ENCODE measurements at regions not wholly inside any gene's neighbourhood (a gene's known extent, or its start where the extent isn't known, plus 50 kb on each side); places are given as distances from the start of the nearest gene placed in this dataset.

GRCh38 chr17:70484050-70484449 is 314.7 kb downstream of the KCNJ2 start:
- Histone ChIP-seq H3K36me3 (ENCODE audit: control insufficient read depth in 2 of 4, insufficient read depth in 4 of 4, low read length in 3 of 4) (no peaks in the 10 kb centered on the region), H2BK12ac (ENCODE audit: low read depth, low read length) (no peak overlapping the region), H2BK120ac (replicated peaks; ENCODE audit: low read depth, low read length) (no peak overlapping the region), H2BK20ac (ENCODE audit: low read length) (no peak overlapping the region), H3K23ac (ENCODE audit: insufficient read length) (no peak overlapping the region), H2BK5ac (ENCODE audit: low read depth, low read length) (no peak overlapping the region), H2BK15ac (ENCODE audit: low read length) (no peak overlapping the region), H3K23me2 (ENCODE audit: low read depth, low read length) (no peaks in the 10 kb centered on the region), H2AK5ac (ENCODE audit: low read depth, low read length) (no peak overlapping the region), H3K27me3 (replicated peaks in 1 of 4; ENCODE audit: control insufficient read depth in 3 of 4, extremely low read depth in 1 of 4, insufficient read depth in 3 of 4, low read length in 3 of 4) (no peaks in the 10 kb centered on the region), H3K27ac (ENCODE audit: low read depth, low read length) (no peak overlapping the region), H3K18ac (ENCODE audit: extremely low read depth, low read length) (no peak overlapping the region), H3K9me3 (ENCODE audit: insufficient read depth in 2 of 2, low read depth in 1 of 2, low read length in 1 of 2) (peaks cover 7 to 13% of the 10 kb centered on the region in 2 experiments; a peak in 3 of 4 replicates), H4K91ac (replicated peaks; ENCODE audit: insufficient read length, low read length) (no peak overlapping the region), H3K9ac (replicated peaks in 1 of 4; ENCODE audit: extremely low read depth in 1 of 4, low read depth in 3 of 4, low read length in 3 of 4) (no peak overlapping the region), H3K4me1 (replicated peaks in 1 of 4; ENCODE audit: control insufficient read depth in 3 of 4, insufficient read depth in 4 of 4, low read length in 3 of 4) (no peaks in the 10 kb centered on the region), H3K4ac (replicated peaks; ENCODE audit: insufficient read length, low read depth, low read length) (no peak overlapping the region), H2AFZ (ENCODE audit: low read length) (no peak overlapping the region), H4K20me1 (replicated peaks in 1 of 2; ENCODE audit: control insufficient read depth in 1 of 2, insufficient read depth in 2 of 2, low read length in 2 of 2) (no peaks in the 10 kb centered on the region), H3K56ac (replicated peaks; ENCODE audit: insufficient read length, low read depth, low read length) (no peak overlapping the region), H3K79me1 (ENCODE audit: low read depth, low read length) (no peaks in the 10 kb centered on the region), H3K79me2 (ENCODE audit: control insufficient read depth in 1 of 2, insufficient read depth in 2 of 2, low read length in 2 of 2) (no peaks in the 10 kb centered on the region), H3K4me2 (ENCODE audit: insufficient read depth in 1 of 2, low read depth in 2 of 2, low read length in 2 of 2) (no peak overlapping the region), H3K4me3 (ENCODE audit: extremely low read depth in 1 of 4, insufficient read depth in 2 of 4, low read depth in 3 of 4, low read length in 4 of 4) (no peak overlapping the region), H4K8ac (ENCODE audit: extremely low read depth, insufficient read depth, low read length) (no peak overlapping the region), H4K5ac (ENCODE audit: insufficient read length, low read depth, low read length) (no peak overlapping the region), H3K14ac (ENCODE audit: insufficient read length) (no peak overlapping the region)
- FAIRE-seq (no peak), DNase-seq (ENCODE audit: low read depth in 1 of 2, low spot score in 2 of 2) (no peak)
- ChIA-PET POLR2A (ENCODE audit: partially characterized antibody) (no interaction called here), CTCF (ENCODE audit: partially characterized antibody) (interaction anchor here (0.5 to 0.7 kb wide), 2 partner anchors 113 to 118 kb away, joined by 3 read pairs; no protein-coding TSS in a partner anchor)
- 61% methylated on average over 4 of the region's 4 CpGs; no CpG with 5 or more reads in 1 of the 2 experiments for WGBS, 2 experiments (ENCODE audit: extremely low coverage in 1 of 2, insufficient coverage in 1 of 2, insufficient read length in 1 of 2, insufficient replicate concordance in 2 of 2, low coverage in 1 of 2, low lambda C conversion rate in 2 of 2, missing lambda C conversion rate in 1 of 2)
- TF ChIP-seq E2F6 (IDR thresholded peaks at IDR 0.05) (no peak), SP4 (IDR thresholded peaks at IDR 0.05; ENCODE audit: low read length) (no peak), ASH2L (IDR thresholded peaks at IDR 0.05; ENCODE audit: low read length) (no peak), MAX (IDR thresholded peaks at IDR 0.05) (no peak), ATF3 (IDR thresholded peaks at IDR 0.05; ENCODE audit: insufficient read depth, low read depth, low read length) (no peak), RXRA (IDR thresholded peaks at IDR 0.05; ENCODE audit: insufficient read depth, low read depth, low read length) (no peak), HDAC6 (IDR thresholded peaks at IDR 0.05; ENCODE audit: low read depth, low read length) (no peak), RAD21 (IDR thresholded peaks at IDR 0.05 in 1 of 2, conservative IDR thresholded peaks at IDR 0.05 in 1 of 2; ENCODE audit: low read depth in 2 of 2, low read length in 2 of 2) (no peak), EGR1 (IDR thresholded peaks at IDR 0.05; ENCODE audit: borderline replicate concordance, low read depth, low read length) (no peak), BACH1 (IDR thresholded peaks at IDR 0.05; ENCODE audit: low read length) (no peak), SP1 (IDR thresholded peaks at IDR 0.05; ENCODE audit: low read depth, low read length) (no peak)
